ENCODE measurements at regions not wholly inside any gene's neighbourhood (a gene's known extent, or its start where the extent isn't known, plus 50 kb on each side); places are given as distances from the start of the nearest gene placed in this dataset.

DNA sequence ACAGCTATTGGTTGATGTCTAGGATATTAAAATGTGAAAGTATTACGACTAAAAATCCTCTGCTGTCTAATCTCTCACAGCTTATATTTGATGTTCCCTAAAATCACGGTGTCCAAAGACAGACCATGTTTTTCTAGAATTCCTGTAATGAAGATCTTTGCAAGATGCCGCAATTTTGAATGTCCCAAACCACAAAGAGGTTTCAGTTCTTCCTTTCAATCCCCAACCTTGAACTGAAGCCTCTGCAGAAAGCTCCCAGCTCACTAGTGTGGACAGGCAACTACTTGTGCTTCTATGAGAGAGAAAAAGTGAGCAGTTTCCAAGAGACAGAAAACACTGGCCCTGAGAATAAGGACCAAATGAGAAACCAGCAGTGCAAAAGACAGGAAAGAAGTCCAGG is 370.1 kb downstream of the FOXA2 start:
- Mint-ChIP-seq H3K27ac (ENCODE audit: low read depth, unreplicated experiment) (no peak overlapping the region), H3K27me3 (ENCODE audit: insufficient read depth, unreplicated experiment) (peaks cover 78% of the 10 kb centered on the region), H3K4me3 (ENCODE audit: unreplicated experiment) (no peak overlapping the region), H3K36me3 (ENCODE audit: insufficient read depth, unreplicated experiment) (no peaks in the 10 kb centered on the region), H3K9me3 (ENCODE audit: unreplicated experiment) (no peaks in the 10 kb centered on the region), H3K4me1 (ENCODE audit: insufficient read depth, unreplicated experiment) (no peaks in the 10 kb centered on the region)
- CTCF ChIA-PET, result interaction anchor here (0.6 to 1.4 kb wide), 2 partner anchors 97 to 488 kb away, joined by 3 to 4 read pairs; no protein-coding TSS in a partner anchor
- DNase-seq (ENCODE audit: unreplicated experiment), result no peak
- no TSS peak for BruUV-seq (replicated peaks)
- POLR2A ChIA-PET, result interaction anchor here (1.0 kb wide), 1 partner anchor 75 kb away, joined by 3 read pairs; no protein-coding TSS in a partner anchor
- intact Hi-C loops (cut with micrococcal nuclease), result no loop called here
- TF ChIP-seq, protein P1, sequence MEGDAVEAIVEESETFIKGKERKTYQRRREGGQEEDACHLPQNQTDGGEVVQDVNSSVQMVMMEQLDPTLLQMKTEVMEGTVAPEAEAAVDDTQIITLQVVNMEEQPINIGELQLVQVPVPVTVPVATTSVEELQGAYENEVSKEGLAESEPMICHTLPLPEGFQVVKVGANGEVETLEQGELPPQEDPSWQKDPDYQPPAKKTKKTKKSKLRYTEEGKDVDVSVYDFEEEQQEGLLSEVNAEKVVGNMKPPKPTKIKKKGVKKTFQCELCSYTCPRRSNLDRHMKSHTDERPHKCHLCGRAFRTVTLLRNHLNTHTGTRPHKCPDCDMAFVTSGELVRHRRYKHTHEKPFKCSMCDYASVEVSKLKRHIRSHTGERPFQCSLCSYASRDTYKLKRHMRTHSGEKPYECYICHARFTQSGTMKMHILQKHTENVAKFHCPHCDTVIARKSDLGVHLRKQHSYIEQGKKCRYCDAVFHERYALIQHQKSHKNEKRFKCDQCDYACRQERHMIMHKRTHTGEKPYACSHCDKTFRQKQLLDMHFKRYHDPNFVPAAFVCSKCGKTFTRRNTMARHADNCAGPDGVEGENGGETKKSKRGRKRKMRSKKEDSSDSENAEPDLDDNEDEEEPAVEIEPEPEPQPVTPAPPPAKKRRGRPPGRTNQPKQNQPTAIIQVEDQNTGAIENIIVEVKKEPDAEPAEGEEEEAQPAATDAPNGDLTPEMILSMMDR (IDR thresholded peaks at IDR 0.05; ENCODE audit: unreplicated experiment), result no peak

DNA sequence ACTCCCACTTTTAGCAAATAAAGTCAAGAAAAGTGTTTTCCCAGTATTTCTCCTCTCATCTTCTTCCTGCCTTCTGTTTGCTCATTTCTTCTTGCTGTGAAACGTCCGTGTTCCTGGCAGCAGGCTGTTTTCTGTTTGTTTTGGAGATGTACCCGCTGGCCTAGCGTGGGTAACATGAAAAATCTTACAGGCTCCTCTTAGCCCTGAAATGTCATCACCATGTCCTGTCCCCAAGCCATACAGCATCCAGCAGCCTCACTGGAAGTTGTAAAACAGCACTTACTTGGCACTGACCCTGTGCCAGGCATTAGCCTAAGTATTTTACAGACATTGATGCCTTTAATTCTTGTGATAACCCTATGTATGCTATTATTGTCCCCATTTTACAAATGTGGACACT is 371.1 kb downstream of the FOXA2 start:
- Mint-ChIP-seq H3K9me3 (ENCODE audit: unreplicated experiment) (no peaks in the 10 kb centered on the region), H3K27ac (ENCODE audit: low read depth, unreplicated experiment) (no peak overlapping the region), H3K4me3 (ENCODE audit: unreplicated experiment) (no peak overlapping the region), H3K27me3 (ENCODE audit: insufficient read depth, unreplicated experiment) (peaks cover 68% of the 10 kb centered on the region), H3K36me3 (ENCODE audit: insufficient read depth, unreplicated experiment) (no peaks in the 10 kb centered on the region), H3K4me1 (ENCODE audit: insufficient read depth, unreplicated experiment) (no peaks in the 10 kb centered on the region)
- intact Hi-C loops (cut with micrococcal nuclease), result no loop called here
- TF ChIP-seq, protein P1 (IDR thresholded peaks at IDR 0.05; ENCODE audit: unreplicated experiment), result no peak
- ChIA-PET CTCF (interaction anchor here (1.4 kb wide), 1 partner anchor 99 kb away, joined by 4 read pairs; no protein-coding TSS in a partner anchor), POLR2A (interaction anchor here (1.0 kb wide), 1 partner anchor 76 kb away, joined by 3 read pairs; no protein-coding TSS in a partner anchor)
- DNase-seq (ENCODE audit: unreplicated experiment), result no peak
- no TSS peak for BruUV-seq (replicated peaks)

DNA sequence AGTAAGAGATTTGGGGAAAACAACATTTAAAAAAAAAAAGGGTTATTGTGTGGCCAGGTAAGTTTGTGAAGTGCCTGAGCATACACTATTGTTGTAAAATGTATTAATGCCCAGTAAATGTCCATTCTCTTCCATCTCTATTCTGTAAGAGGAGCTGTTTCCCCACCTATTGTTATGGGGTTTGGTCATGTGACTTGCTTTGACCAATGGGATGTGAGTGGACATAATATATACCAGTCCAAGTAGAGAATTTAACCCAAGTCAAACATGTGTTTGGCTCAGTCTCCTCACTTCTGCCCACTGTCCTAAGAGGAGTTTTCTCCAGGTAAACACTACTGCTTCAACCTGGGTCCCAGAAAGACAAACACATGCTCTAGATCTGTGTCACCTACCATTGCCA is 377.1 kb downstream of the FOXA2 start:
- H3K36me3 Mint-ChIP-seq (ENCODE audit: insufficient read depth, unreplicated experiment), result no peaks in the 10 kb centered on the region
- no peaks in the 10 kb centered on the region for H3K4me1 Mint-ChIP-seq (ENCODE audit: insufficient read depth, unreplicated experiment)
- TF ChIP-seq, protein P1 (IDR thresholded peaks at IDR 0.05; ENCODE audit: unreplicated experiment), result no peak
- ChIA-PET POLR2A (no interaction called here), CTCF (interaction anchor here (0.7 kb wide), 1 partner anchor 107 kb away, joined by 3 read pairs; no protein-coding TSS in a partner anchor)
- H3K27ac Mint-ChIP-seq (ENCODE audit: low read depth, unreplicated experiment), result no peak overlapping the region
- H3K9me3 Mint-ChIP-seq (ENCODE audit: unreplicated experiment), result no peaks in the 10 kb centered on the region
- H3K4me3 Mint-ChIP-seq (ENCODE audit: unreplicated experiment), result no peak overlapping the region
- DNase-seq (ENCODE audit: unreplicated experiment), result no peak
- intact Hi-C loops (cut with micrococcal nuclease), result no loop called here
- peaks cover 62% of the 10 kb centered on the region for H3K27me3 Mint-ChIP-seq (ENCODE audit: insufficient read depth, unreplicated experiment)
- no TSS peak for BruUV-seq (replicated peaks)

DNA sequence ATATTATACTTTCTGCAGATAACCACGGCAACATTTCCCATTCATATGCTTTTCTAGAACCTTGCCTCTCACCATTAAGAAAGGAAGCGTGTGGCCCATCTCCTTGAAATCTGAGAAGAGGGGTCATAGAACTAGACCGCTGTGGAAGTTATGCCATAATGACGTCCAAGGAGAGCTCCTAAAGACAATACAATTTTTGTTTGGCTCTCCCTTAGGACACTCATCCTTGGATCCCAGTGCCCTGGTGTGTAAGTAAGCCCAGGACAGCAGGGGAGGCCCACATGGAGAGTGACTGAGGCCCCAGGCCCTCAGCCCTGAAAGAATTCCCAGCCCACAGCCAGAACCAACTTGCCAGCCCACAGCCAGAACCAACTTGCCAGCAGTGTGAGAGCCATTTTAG is 379.6 kb downstream of the FOXA2 start:
- CTCF ChIA-PET, result interaction anchor here (0.9 kb wide), 1 partner anchor 10 kb away, joined by 3 read pairs; no protein-coding TSS in a partner anchor
- Mint-ChIP-seq H3K27ac (ENCODE audit: low read depth, unreplicated experiment) (no peak overlapping the region), H3K4me1 (ENCODE audit: insufficient read depth, unreplicated experiment) (no peaks in the 10 kb centered on the region), H3K9me3 (ENCODE audit: unreplicated experiment) (no peaks in the 10 kb centered on the region), H3K27me3 (ENCODE audit: insufficient read depth, unreplicated experiment) (peaks cover 52% of the 10 kb centered on the region), H3K36me3 (ENCODE audit: insufficient read depth, unreplicated experiment) (no peaks in the 10 kb centered on the region), H3K4me3 (ENCODE audit: unreplicated experiment) (no peak overlapping the region)
- POLR2A ChIA-PET, result no interaction called here
- intact Hi-C loops (cut with micrococcal nuclease), result no loop called here
- DNase-seq (ENCODE audit: unreplicated experiment), result no peak
- no TSS peak for BruUV-seq (replicated peaks)
- TF ChIP-seq, protein P1 (IDR thresholded peaks at IDR 0.05; ENCODE audit: unreplicated experiment), result no peak
